ENCODE measurements at regions not wholly inside any gene's neighbourhood (a gene's known extent, or its start where the extent isn't known, plus 50 kb on each side); places are given as distances from the start of the nearest gene placed in this dataset.

GRCh38 chr1:244246334-244246733 lies 195.3 kb downstream of the ZBTB18 start:
- Histone ChIP-seq H3K9ac (ENCODE audit: low read depth in 1 of 2, low read length in 2 of 2) (no peak overlapping the region), H3K36me3 (ENCODE audit: control insufficient read depth in 1 of 2, insufficient read depth in 2 of 2, low read length in 2 of 2) (no peaks in the 10 kb centered on the region), H3K27ac (ENCODE audit: low read depth, low read length) (no peak overlapping the region), H3K4me3 (ENCODE audit: low read depth in 1 of 2, low read length in 2 of 2) (no peak overlapping the region), H3K4me1 (ENCODE audit: control insufficient read depth in 1 of 2, insufficient read depth in 2 of 2, low read length in 2 of 2) (no peaks in the 10 kb centered on the region), H3K9me3 (ENCODE audit: control insufficient read depth in 1 of 2, low read length in 2 of 2) (no peaks in the 10 kb centered on the region), H3K27me3 (ENCODE audit: control insufficient read depth in 1 of 2, insufficient read depth in 2 of 2, low read length in 2 of 2) (no peaks in the 10 kb centered on the region)

- Histone ChIP-seq H3K27me3 (ENCODE audit: control insufficient read depth in 1 of 2, insufficient read depth in 2 of 2, low read length in 2 of 2) (no peaks in the 10 kb centered on the region), H3K4me3 (ENCODE audit: low read depth in 1 of 2, low read length in 2 of 2) (no peak overlapping the region), H3K36me3 (ENCODE audit: control insufficient read depth in 1 of 2, insufficient read depth in 2 of 2, low read length in 2 of 2) (no peaks in the 10 kb centered on the region), H3K9ac (ENCODE audit: low read depth in 1 of 2, low read length in 2 of 2) (no peak overlapping the region), H3K27ac (ENCODE audit: low read depth, low read length) (no peak overlapping the region), H3K9me3 (ENCODE audit: control insufficient read depth in 1 of 2, low read length in 2 of 2) (no peaks in the 10 kb centered on the region), H3K4me1 (ENCODE audit: control insufficient read depth in 1 of 2, insufficient read depth in 2 of 2, low read length in 2 of 2) (no peaks in the 10 kb centered on the region)
Observed at GRCh38 chr1:244248426-244248825, 197.3 kb downstream of the ZBTB18 start.

GRCh38 chr1:244252211-244252610 lies 199.5 kb downstream of the ADSS2 start:
- H3K27me3 ChIP-seq (ENCODE audit: control insufficient read depth in 1 of 2, insufficient read depth in 2 of 2, low read length in 2 of 2) = no peaks in the 10 kb centered on the region

GRCh38 chr1:244254467-244254866 lies 197.2 kb downstream of the ADSS2 start:
- H3K4me1 ChIP-seq (ENCODE audit: control insufficient read depth in 1 of 2, insufficient read depth in 2 of 2, low read length in 2 of 2) = no peaks in the 10 kb centered on the region
- H3K4me3 ChIP-seq (ENCODE audit: low read depth in 1 of 2, low read length in 2 of 2) = no peak overlapping the region
- H3K27me3 ChIP-seq (ENCODE audit: control insufficient read depth in 1 of 2, insufficient read depth in 2 of 2, low read length in 2 of 2) = no peaks in the 10 kb centered on the region
- no peak overlapping the region for H3K27ac ChIP-seq (ENCODE audit: low read depth, low read length)
- no peak overlapping the region for H3K9ac ChIP-seq (ENCODE audit: low read depth in 1 of 2, low read length in 2 of 2)
- no peaks in the 10 kb centered on the region for H3K36me3 ChIP-seq (ENCODE audit: control insufficient read depth in 1 of 2, insufficient read depth in 2 of 2, low read length in 2 of 2)
- peaks cover 0 to 3% of the 10 kb centered on the region in 2 donors for H3K9me3 ChIP-seq (ENCODE audit: control insufficient read depth in 1 of 2, low read length in 2 of 2)

More at GRCh38 chr1:244252211-244252610, 199.5 kb downstream of the ADSS2 start:
- H3K4me3 ChIP-seq (ENCODE audit: low read depth in 1 of 2, low read length in 2 of 2) = no peak overlapping the region
- H3K9me3 ChIP-seq (ENCODE audit: control insufficient read depth in 1 of 2, low read length in 2 of 2) = peaks cover 0 to 3% of the 10 kb centered on the region in 2 donors
- no peak overlapping the region for H3K9ac ChIP-seq (ENCODE audit: low read depth in 1 of 2, low read length in 2 of 2)
- H3K36me3 ChIP-seq (ENCODE audit: control insufficient read depth in 1 of 2, insufficient read depth in 2 of 2, low read length in 2 of 2) = no peaks in the 10 kb centered on the region
- H3K27ac ChIP-seq (ENCODE audit: low read depth, low read length) = no peak overlapping the region
- H3K4me1 ChIP-seq (ENCODE audit: control insufficient read depth in 1 of 2, insufficient read depth in 2 of 2, low read length in 2 of 2) = no peaks in the 10 kb centered on the region

- Histone ChIP-seq H3K4me1 (ENCODE audit: control insufficient read depth in 1 of 2, insufficient read depth in 2 of 2, low read length in 2 of 2) (no peaks in the 10 kb centered on the region), H3K4me3 (ENCODE audit: low read depth in 1 of 2, low read length in 2 of 2) (no peak overlapping the region), H3K9ac (ENCODE audit: low read depth in 1 of 2, low read length in 2 of 2) (no peak overlapping the region), H3K36me3 (ENCODE audit: control insufficient read depth in 1 of 2, insufficient read depth in 2 of 2, low read length in 2 of 2) (no peaks in the 10 kb centered on the region), H3K9me3 (ENCODE audit: control insufficient read depth in 1 of 2, low read length in 2 of 2) (peaks cover 0 to 3% of the 10 kb centered on the region in 2 donors), H3K27ac (ENCODE audit: low read depth, low read length) (no peak overlapping the region), H3K27me3 (ENCODE audit: control insufficient read depth in 1 of 2, insufficient read depth in 2 of 2, low read length in 2 of 2) (no peaks in the 10 kb centered on the region)
Observed at GRCh38 chr1:244255426-244255965, 196.2 kb downstream of the ADSS2 start.

- Histone ChIP-seq H3K27ac (ENCODE audit: low read depth, low read length) (no peak overlapping the region), H3K9me3 (ENCODE audit: control insufficient read depth in 1 of 2, low read length in 2 of 2) (peaks cover 0 to 3% of the 10 kb centered on the region in 2 donors), H3K9ac (ENCODE audit: low read depth in 1 of 2, low read length in 2 of 2) (no peak overlapping the region), H3K4me1 (ENCODE audit: control insufficient read depth in 1 of 2, insufficient read depth in 2 of 2, low read length in 2 of 2) (no peaks in the 10 kb centered on the region), H3K27me3 (ENCODE audit: control insufficient read depth in 1 of 2, insufficient read depth in 2 of 2, low read length in 2 of 2) (no peaks in the 10 kb centered on the region), H3K4me3 (ENCODE audit: low read depth in 1 of 2, low read length in 2 of 2) (no peak overlapping the region), H3K36me3 (ENCODE audit: control insufficient read depth in 1 of 2, insufficient read depth in 2 of 2, low read length in 2 of 2) (no peaks in the 10 kb centered on the region)
Observed at GRCh38 chr1:244256086-244256676, 195.5 kb downstream of the ADSS2 start.

GRCh38 chr1:244264163-244264562 lies 187.5 kb downstream of the ADSS2 start:
- H3K9me3 ChIP-seq (ENCODE audit: control insufficient read depth in 1 of 2, low read length in 2 of 2) = no peaks in the 10 kb centered on the region
- no peak overlapping the region for H3K4me3 ChIP-seq (ENCODE audit: low read depth in 1 of 2, low read length in 2 of 2)
- H3K27ac ChIP-seq (ENCODE audit: low read depth, low read length) = no peak overlapping the region
- no peaks in the 10 kb centered on the region for H3K36me3 ChIP-seq (ENCODE audit: control insufficient read depth in 1 of 2, insufficient read depth in 2 of 2, low read length in 2 of 2)
- H3K4me1 ChIP-seq (ENCODE audit: control insufficient read depth in 1 of 2, insufficient read depth in 2 of 2, low read length in 2 of 2) = no peaks in the 10 kb centered on the region
- no peak overlapping the region for H3K9ac ChIP-seq (ENCODE audit: low read depth in 1 of 2, low read length in 2 of 2)
- H3K27me3 ChIP-seq (ENCODE audit: control insufficient read depth in 1 of 2, insufficient read depth in 2 of 2, low read length in 2 of 2) = no peaks in the 10 kb centered on the region

GRCh38 chr1:244265507-244265906 lies 186.2 kb downstream of the ADSS2 start:
- Histone ChIP-seq H3K4me3 (ENCODE audit: low read depth in 1 of 2, low read length in 2 of 2) (no peak overlapping the region), H3K27me3 (ENCODE audit: control insufficient read depth in 1 of 2, insufficient read depth in 2 of 2, low read length in 2 of 2) (no peaks in the 10 kb centered on the region), H3K4me1 (ENCODE audit: control insufficient read depth in 1 of 2, insufficient read depth in 2 of 2, low read length in 2 of 2) (no peaks in the 10 kb centered on the region), H3K9ac (ENCODE audit: low read depth in 1 of 2, low read length in 2 of 2) (no peak overlapping the region), H3K36me3 (ENCODE audit: control insufficient read depth in 1 of 2, insufficient read depth in 2 of 2, low read length in 2 of 2) (no peaks in the 10 kb centered on the region), H3K27ac (ENCODE audit: low read depth, low read length) (no peak overlapping the region), H3K9me3 (ENCODE audit: control insufficient read depth in 1 of 2, low read length in 2 of 2) (no peaks in the 10 kb centered on the region)

GRCh38 chr1:244269169-244269568 lies 182.5 kb downstream of the ADSS2 start:
- Histone ChIP-seq H3K36me3 (ENCODE audit: control insufficient read depth in 1 of 2, insufficient read depth in 2 of 2, low read length in 2 of 2) (no peaks in the 10 kb centered on the region), H3K4me3 (ENCODE audit: low read depth in 1 of 2, low read length in 2 of 2) (peak overlapping the region in 1 of 2 donors; percentile 60), H3K9ac (ENCODE audit: low read depth in 1 of 2, low read length in 2 of 2) (peak overlapping the region in 1 of 2 donors; percentile 6), H3K27me3 (ENCODE audit: control insufficient read depth in 1 of 2, insufficient read depth in 2 of 2, low read length in 2 of 2) (no peaks in the 10 kb centered on the region), H3K4me1 (ENCODE audit: control insufficient read depth in 1 of 2, insufficient read depth in 2 of 2, low read length in 2 of 2) (peaks cover 0 to 3% of the 10 kb centered on the region in 2 donors), H3K27ac (ENCODE audit: low read depth, low read length) (no peak overlapping the region), H3K9me3 (ENCODE audit: control insufficient read depth in 1 of 2, low read length in 2 of 2) (no peaks in the 10 kb centered on the region)

- Histone ChIP-seq H3K9me3 (ENCODE audit: control insufficient read depth in 1 of 2, low read length in 2 of 2) (no peaks in the 10 kb centered on the region), H3K36me3 (ENCODE audit: control insufficient read depth in 1 of 2, insufficient read depth in 2 of 2, low read length in 2 of 2) (no peaks in the 10 kb centered on the region), H3K27me3 (ENCODE audit: control insufficient read depth in 1 of 2, insufficient read depth in 2 of 2, low read length in 2 of 2) (no peaks in the 10 kb centered on the region), H3K9ac (ENCODE audit: low read depth in 1 of 2, low read length in 2 of 2) (no peak overlapping the region), H3K4me3 (ENCODE audit: low read depth in 1 of 2, low read length in 2 of 2) (no peak overlapping the region), H3K4me1 (ENCODE audit: control insufficient read depth in 1 of 2, insufficient read depth in 2 of 2, low read length in 2 of 2) (peaks cover 0 to 5% of the 10 kb centered on the region in 2 donors), H3K27ac (ENCODE audit: low read depth, low read length) (no peak overlapping the region)
Observed at GRCh38 chr1:244271004-244271403, 180.7 kb downstream of the ADSS2 start.
